ENCODE measurements at regions not wholly inside any gene's neighbourhood (a gene's known extent, or its start where the extent isn't known, plus 50 kb on each side); places are given as distances from the start of the nearest gene placed in this dataset.

DNA sequence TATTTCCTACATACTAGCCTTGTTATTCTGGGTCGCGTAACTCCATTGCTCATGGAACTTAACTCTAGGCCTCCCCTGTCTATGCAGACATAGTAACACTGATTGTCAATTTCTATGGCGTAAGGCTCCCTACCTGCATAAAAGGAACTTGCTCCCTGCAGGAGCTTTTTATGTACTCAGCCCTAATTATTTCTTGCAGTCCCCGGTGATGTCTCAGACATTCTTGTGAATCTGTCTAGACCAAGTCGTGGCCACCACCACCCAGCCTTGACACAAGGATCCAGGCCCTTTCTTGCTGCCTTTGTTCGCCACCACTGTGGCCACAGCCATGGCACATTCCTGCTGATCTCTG, 189.5 kb upstream of the CTAGE1 start:
- CTCF ChIA-PET = no interaction called here
- H3K79me2 ChIP-seq (ENCODE audit: insufficient read depth, low read length) = no peaks in the 10 kb centered on the region
- H2AFZ ChIP-seq (ENCODE audit: low read depth, low read length, poor library complexity, severe bottlenecking) = no peak overlapping the region
- H3K4me3 ChIP-seq (replicated peaks in 1 of 2; ENCODE audit: low read depth in 1 of 2, low read length in 2 of 2) = no peak overlapping the region
- no peak overlapping the region for H3K27ac ChIP-seq (ENCODE audit: low read depth, low read length)
- TF ChIP-seq SP1 (IDR thresholded peaks at IDR 0.05; ENCODE audit: low read depth) (no peak), ZFX (IDR thresholded peaks at IDR 0.05) (no peak), SIN3A (IDR thresholded peaks at IDR 0.05; ENCODE audit: low read depth) (no peak), ELF1 (IDR thresholded peaks at IDR 0.05; ENCODE audit: borderline replicate concordance, low read depth) (no peak), YY1 (IDR thresholded peaks at IDR 0.05; ENCODE audit: extremely low read depth, insufficient replicate concordance, low read depth, low read length) (no peak)
- TF ChIP-seq, protein P1, sequence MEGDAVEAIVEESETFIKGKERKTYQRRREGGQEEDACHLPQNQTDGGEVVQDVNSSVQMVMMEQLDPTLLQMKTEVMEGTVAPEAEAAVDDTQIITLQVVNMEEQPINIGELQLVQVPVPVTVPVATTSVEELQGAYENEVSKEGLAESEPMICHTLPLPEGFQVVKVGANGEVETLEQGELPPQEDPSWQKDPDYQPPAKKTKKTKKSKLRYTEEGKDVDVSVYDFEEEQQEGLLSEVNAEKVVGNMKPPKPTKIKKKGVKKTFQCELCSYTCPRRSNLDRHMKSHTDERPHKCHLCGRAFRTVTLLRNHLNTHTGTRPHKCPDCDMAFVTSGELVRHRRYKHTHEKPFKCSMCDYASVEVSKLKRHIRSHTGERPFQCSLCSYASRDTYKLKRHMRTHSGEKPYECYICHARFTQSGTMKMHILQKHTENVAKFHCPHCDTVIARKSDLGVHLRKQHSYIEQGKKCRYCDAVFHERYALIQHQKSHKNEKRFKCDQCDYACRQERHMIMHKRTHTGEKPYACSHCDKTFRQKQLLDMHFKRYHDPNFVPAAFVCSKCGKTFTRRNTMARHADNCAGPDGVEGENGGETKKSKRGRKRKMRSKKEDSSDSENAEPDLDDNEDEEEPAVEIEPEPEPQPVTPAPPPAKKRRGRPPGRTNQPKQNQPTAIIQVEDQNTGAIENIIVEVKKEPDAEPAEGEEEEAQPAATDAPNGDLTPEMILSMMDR (IDR thresholded peaks at IDR 0.05 in 2 of 3, conservative IDR thresholded peaks at IDR 0.05 in 1 of 3; ENCODE audit: borderline replicate concordance in 1 of 3, insufficient read depth in 1 of 3, low read depth in 2 of 3, low read length in 2 of 3) = no peak
- TF ChIP-seq, protein P2, sequence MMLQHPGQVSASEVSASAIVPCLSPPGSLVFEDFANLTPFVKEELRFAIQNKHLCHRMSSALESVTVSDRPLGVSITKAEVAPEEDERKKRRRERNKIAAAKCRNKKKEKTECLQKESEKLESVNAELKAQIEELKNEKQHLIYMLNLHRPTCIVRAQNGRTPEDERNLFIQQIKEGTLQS (IDR thresholded peaks at IDR 0.05) = no peak
- H3K4me2 ChIP-seq (ENCODE audit: low read length) = no peak overlapping the region
- no peaks in the 10 kb centered on the region for H3K9me2 ChIP-seq (ENCODE audit: insufficient read depth)
- BruUV-seq (replicated peaks) = no TSS peak
- intact Hi-C loops (cut with micrococcal nuclease) = no loop called here
- H3K9ac ChIP-seq (ENCODE audit: low read length) = no peak overlapping the region
- no peaks in the 10 kb centered on the region for H3K4me1 ChIP-seq (ENCODE audit: control insufficient read depth in 1 of 2, insufficient read depth in 2 of 2, low read length in 2 of 2)
- RAD21 ChIA-PET (ENCODE audit: low non-redundant PET in 1 of 2, low total read pairs in 2 of 2, uncharacterized antibody in 2 of 2, unreplicated experiment in 2 of 2) = no interaction called here
- POLR2A ChIA-PET = no interaction called here
- H4K20me1 ChIP-seq (ENCODE audit: insufficient read depth) = no peaks in the 10 kb centered on the region
- 0 out of 2 replicates have a peak, but pooled peaks cover 3% of the 10 kb centered on the region for H3K27me3 ChIP-seq (ENCODE audit: insufficient read depth, low read length)
- H3K36me3 ChIP-seq (ENCODE audit: control insufficient read depth in 1 of 2, insufficient read depth in 2 of 2, low read length in 2 of 2) = no peaks in the 10 kb centered on the region
- no peak for ATAC-seq
- H3K9me3 ChIP-seq (ENCODE audit: control insufficient read depth in 1 of 2, insufficient read depth in 1 of 2, low read depth in 1 of 2, low read length in 2 of 2) = no peaks in the 10 kb centered on the region
- no peak for DNase-seq (ENCODE audit: low read depth, low spot score)

DNA sequence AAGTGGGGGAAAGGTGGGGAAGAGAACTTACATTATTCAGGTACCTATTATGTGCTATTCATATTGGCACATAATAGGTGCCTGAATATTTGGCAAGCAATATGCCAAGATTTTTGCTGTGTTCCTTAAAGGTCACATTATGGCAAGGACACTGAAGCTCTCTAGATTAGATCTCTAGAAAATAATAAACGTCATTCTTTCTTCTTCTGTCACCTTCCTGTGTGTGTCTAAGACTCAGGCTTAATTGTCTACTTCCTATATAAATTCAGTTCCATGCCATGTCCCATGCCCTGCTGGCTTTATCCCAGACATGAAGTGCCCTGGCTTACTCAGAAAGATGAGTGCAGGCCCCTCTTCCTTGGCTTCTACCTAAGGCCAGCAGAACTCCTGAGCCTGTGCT, 191.1 kb upstream of the CTAGE1 start:
- Histone ChIP-seq H3K4me3 (replicated peaks in 1 of 2; ENCODE audit: low read depth in 1 of 2, low read length in 2 of 2) (no peak overlapping the region), H3K9ac (ENCODE audit: low read length) (no peak overlapping the region), H2AFZ (ENCODE audit: low read depth, low read length, poor library complexity, severe bottlenecking) (no peak overlapping the region), H3K79me2 (ENCODE audit: insufficient read depth, low read length) (no peaks in the 10 kb centered on the region), H3K27me3 (ENCODE audit: insufficient read depth, low read length) (0 out of 2 replicates have a peak, but pooled peaks cover 3% of the 10 kb centered on the region), H3K9me2 (ENCODE audit: insufficient read depth) (no peaks in the 10 kb centered on the region), H4K20me1 (ENCODE audit: insufficient read depth) (no peaks in the 10 kb centered on the region), H3K9me3 (ENCODE audit: control insufficient read depth in 1 of 2, insufficient read depth in 1 of 2, low read depth in 1 of 2, low read length in 2 of 2) (no peaks in the 10 kb centered on the region), H3K4me1 (ENCODE audit: control insufficient read depth in 1 of 2, insufficient read depth in 2 of 2, low read length in 2 of 2) (no peaks in the 10 kb centered on the region), H3K27ac (ENCODE audit: low read depth, low read length) (no peak overlapping the region), H3K4me2 (ENCODE audit: low read length) (no peak overlapping the region), H3K36me3 (ENCODE audit: control insufficient read depth in 1 of 2, insufficient read depth in 2 of 2, low read length in 2 of 2) (no peaks in the 10 kb centered on the region)
- CTCF ChIA-PET = no interaction called here
- TF ChIP-seq EZH2phosphoT487 (IDR thresholded peaks at IDR 0.05; ENCODE audit: borderline replicate concordance) (no peak), ZNF274 (IDR thresholded peaks at IDR 0.05; ENCODE audit: low read depth, low read length) (no peak), FOSL1 (IDR thresholded peaks at IDR 0.05; ENCODE audit: low read depth) (no peak), EGR1 (IDR thresholded peaks at IDR 0.05; ENCODE audit: low read depth) (no peak), POLR2AphosphoS5 (IDR thresholded peaks at IDR 0.05; ENCODE audit: low read depth, low read length) (no peak), JUND (IDR thresholded peaks at IDR 0.05) (no peak), SP1 (IDR thresholded peaks at IDR 0.05; ENCODE audit: low read depth) (no peak), SIN3A (IDR thresholded peaks at IDR 0.05; ENCODE audit: low read depth) (no peak), SRF (IDR thresholded peaks at IDR 0.05; ENCODE audit: low read depth) (no peak), YY1 (IDR thresholded peaks at IDR 0.05; ENCODE audit: extremely low read depth, insufficient replicate concordance, low read depth, low read length) (no peak)
- TF ChIP-seq, protein P2 (IDR thresholded peaks at IDR 0.05) = no peak
- TF ChIP-seq, protein P3, sequence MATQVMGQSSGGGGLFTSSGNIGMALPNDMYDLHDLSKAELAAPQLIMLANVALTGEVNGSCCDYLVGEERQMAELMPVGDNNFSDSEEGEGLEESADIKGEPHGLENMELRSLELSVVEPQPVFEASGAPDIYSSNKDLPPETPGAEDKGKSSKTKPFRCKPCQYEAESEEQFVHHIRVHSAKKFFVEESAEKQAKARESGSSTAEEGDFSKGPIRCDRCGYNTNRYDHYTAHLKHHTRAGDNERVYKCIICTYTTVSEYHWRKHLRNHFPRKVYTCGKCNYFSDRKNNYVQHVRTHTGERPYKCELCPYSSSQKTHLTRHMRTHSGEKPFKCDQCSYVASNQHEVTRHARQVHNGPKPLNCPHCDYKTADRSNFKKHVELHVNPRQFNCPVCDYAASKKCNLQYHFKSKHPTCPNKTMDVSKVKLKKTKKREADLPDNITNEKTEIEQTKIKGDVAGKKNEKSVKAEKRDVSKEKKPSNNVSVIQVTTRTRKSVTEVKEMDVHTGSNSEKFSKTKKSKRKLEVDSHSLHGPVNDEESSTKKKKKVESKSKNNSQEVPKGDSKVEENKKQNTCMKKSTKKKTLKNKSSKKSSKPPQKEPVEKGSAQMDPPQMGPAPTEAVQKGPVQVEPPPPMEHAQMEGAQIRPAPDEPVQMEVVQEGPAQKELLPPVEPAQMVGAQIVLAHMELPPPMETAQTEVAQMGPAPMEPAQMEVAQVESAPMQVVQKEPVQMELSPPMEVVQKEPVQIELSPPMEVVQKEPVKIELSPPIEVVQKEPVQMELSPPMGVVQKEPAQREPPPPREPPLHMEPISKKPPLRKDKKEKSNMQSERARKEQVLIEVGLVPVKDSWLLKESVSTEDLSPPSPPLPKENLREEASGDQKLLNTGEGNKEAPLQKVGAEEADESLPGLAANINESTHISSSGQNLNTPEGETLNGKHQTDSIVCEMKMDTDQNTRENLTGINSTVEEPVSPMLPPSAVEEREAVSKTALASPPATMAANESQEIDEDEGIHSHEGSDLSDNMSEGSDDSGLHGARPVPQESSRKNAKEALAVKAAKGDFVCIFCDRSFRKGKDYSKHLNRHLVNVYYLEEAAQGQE (IDR thresholded peaks at IDR 0.05; ENCODE audit: low read depth) = no peak
- intact Hi-C loops (cut with micrococcal nuclease) = no loop called here
- no TSS peak for BruUV-seq (replicated peaks)
- ATAC-seq (no peak), DNase-seq (ENCODE audit: low read depth, low spot score) (no peak)
- RAD21 ChIA-PET (ENCODE audit: low non-redundant PET in 1 of 2, low total read pairs in 2 of 2, uncharacterized antibody in 2 of 2, unreplicated experiment in 2 of 2) = no interaction called here
- POLR2A ChIA-PET = no interaction called here

All from HCT116 (cell line).